PC-9 (cell line): ENCODE measurements at regions not wholly inside any gene's neighbourhood (a gene's known extent, or its start where the extent isn't known, plus 50 kb on each side); places are given as distances from the start of the nearest gene placed in this dataset.

ENCODE experiments used
- BruUV-seq: library from RNA; stranded (reverse); fragments of 400-500 nt; replicated peaks from 2 replicates; lab custom pipeline; 2021; lab: Mats Ljungman, UMichigan
- CTCF ChIA-PET: fragments of 300-600 bp; sonication (Branson Sonifier 250); formaldehyde crosslinking; loops from one replicate; lab custom pipeline; 2022; ENCODE audit warnings: antibody characterized with exemption; lab: Charles Lee
- POLR2A ChIA-PET: fragments of 300-600 bp; sonication (Branson Sonifier 250); formaldehyde crosslinking; loops from one replicate; lab custom pipeline; 2022; ENCODE audit warnings: antibody characterized with exemption; ENCODE audit not compliant: unreplicated experiment; lab: Charles Lee
- DNase-seq, 2 experiments: peaks; one replicate each; pipeline versions ENCODE4 v3.0.0 to v3.0.0-alpha.2; 2015 to 2022; ENCODE audit warnings: mixed read lengths in 1 of 2
- H2AFZ ChIP-seq: fragments of 200-600 bp; sonication (generic); 2 replicates; pipeline ENCODE4 v1.8.1; 2017; ENCODE audit warnings: antibody characterized with exemption
- H3F3A ChIP-seq: fragments of 200-600 bp; sonication (generic); 2 replicates; pipeline ENCODE4 v1.8.1; 2017; ENCODE audit warnings: antibody characterized with exemption, mild to moderate bottlenecking, low read depth; ENCODE audit not compliant: insufficient read depth
- H3K27ac ChIP-seq: fragments of 200-600 bp; sonication (generic); 2 replicates; pipeline ENCODE4 v1.6.1; 2016; ENCODE audit warnings: mixed run types
- H3K27me3 ChIP-seq: fragments of 200-600 bp; sonication (generic); 2 replicates; pipeline ENCODE4 v1.6.1; 2016; ENCODE audit warnings: low read depth, mixed run types; ENCODE audit not compliant: insufficient read depth
- H3K36me3 ChIP-seq: fragments of 200-600 bp; sonication (generic); 2 replicates; pipeline ENCODE4 v1.6.1; 2016; ENCODE audit warnings: low read depth, mixed run types
- H3K4me1 ChIP-seq: fragments of 200-600 bp; sonication (generic); replicated peaks from 2 replicates; pipeline ENCODE4 v1.6.1; 2016; ENCODE audit warnings: mixed run types; ENCODE audit not compliant: insufficient read depth
- H3K4me2 ChIP-seq: fragments of 200-600 bp; sonication (generic); 2 replicates; pipeline ENCODE4 v1.6.1; 2017; ENCODE audit warnings: mixed run types
- H3K4me3 ChIP-seq: fragments of 200-600 bp; sonication (generic); 2 replicates; pipeline ENCODE4 v1.6.1; 2016; ENCODE audit warnings: mixed run types
- H3K79me2 ChIP-seq: fragments of 200-600 bp; sonication (generic); 2 replicates; pipeline ENCODE4 v1.6.1; 2017; ENCODE audit warnings: low read depth, mixed run types
- H3K9me2 ChIP-seq: fragments of 200-600 bp; sonication (generic); 2 replicates; pipeline ENCODE4 v1.8.1; 2017; ENCODE audit warnings: mild to moderate bottlenecking; ENCODE audit not compliant: insufficient read depth
- H3K9me3 ChIP-seq: fragments of 200-600 bp; sonication (generic); 2 replicates; pipeline ENCODE4 v1.8.1; 2016; ENCODE audit warnings: low read depth; ENCODE audit not compliant: insufficient read depth
- H4K20me1 ChIP-seq: fragments of 200-600 bp; sonication (generic); 2 replicates; pipeline ENCODE4 v1.8.1; 2017; ENCODE audit not compliant: insufficient read depth
- CTCF ChIP-seq: fragments of 200-600 bp; sonication (generic); conservative IDR thresholded peaks from 2 replicates; pipeline ENCODE4 v1.6.1; 2017; ENCODE audit warnings: mixed run types, antibody characterized with exemption, mild to moderate bottlenecking, moderate library complexity
- EZH2 ChIP-seq: fragments of 200-600 bp; sonication (generic); IDR thresholded peaks from 2 replicates; pipeline ENCODE4 v1.8.0; 2017; ENCODE audit warnings: antibody characterized with exemption, low read depth
- intact Hi-C: fragments of 100-400 bp; cut with micrococcal nuclease; formaldehyde crosslinking; loops from one replicate; pipeline ENCODE4 v1.10.0; 2022; ENCODE audit not compliant: unreplicated experiment

- Histone ChIP-seq H3K9me2 (no peaks in the 10 kb centered on the region), H2AFZ (no peak overlapping the region), H3K79me2 (peaks cover 68% of the 10 kb centered on the region), H3K27me3 (no peaks in the 10 kb centered on the region), H3K36me3 (no peaks in the 10 kb centered on the region), H3K4me2 (no peak overlapping the region), H3K9me3 (no peaks in the 10 kb centered on the region), H3K4me3 (no peak overlapping the region), H3F3A (peaks cover 14% of the 10 kb centered on the region; the same call in 1 of the 2 replicates), H3K27ac (no peak overlapping the region), H4K20me1 (no peaks in the 10 kb centered on the region), H3K4me1 (0 out of 2 replicates have a peak, but pooled peaks cover 9% of the 10 kb centered on the region)
- ChIA-PET POLR2A (no interaction called here), CTCF (interaction anchor here (1.0 kb wide), 1 partner anchor 17 kb away, joined by 3 read pairs; no protein-coding TSS in a partner anchor)
- no peak for TF ChIP-seq EZH2
- TF ChIP-seq CTCF = no peak
- DNase-seq = no peak
- TSS peak; percentile 8 for BruUV-seq
- intact Hi-C loops = no loop called here
These were observed 97.4 kb upstream of the DST start for GRCh38 chr6:56739836-56740815.

GRCh38 chr6:56736804-56737203 lies 94.1 kb upstream of the DST start:
- no peak overlapping the region for H3K4me2 ChIP-seq
- BruUV-seq = no TSS peak
- no peaks in the 10 kb centered on the region for H3K9me2 ChIP-seq
- no peak overlapping the region for H2AFZ ChIP-seq
- peaks cover 15% of the 10 kb centered on the region; the same call in 1 of the 2 replicates for H3F3A ChIP-seq
- POLR2A ChIA-PET = interaction anchor here (0.6 kb wide), 1 partner anchor 24 kb away, joined by 9 read pairs; no protein-coding TSS in a partner anchor
- no peak for DNase-seq
- intact Hi-C loops = no loop called here
- no peaks in the 10 kb centered on the region for H4K20me1 ChIP-seq
- no peak overlapping the region for H3K4me3 ChIP-seq
- CTCF ChIA-PET = no interaction called here
- H3K79me2 ChIP-seq = peaks cover 38% of the 10 kb centered on the region
- H3K4me1 ChIP-seq = peaks cover 10% of the 10 kb centered on the region; the same call in 1 of the 2 replicates
- no peaks in the 10 kb centered on the region for H3K9me3 ChIP-seq
- 0 out of 2 replicates have a peak, but pooled peaks cover 3% of the 10 kb centered on the region for H3K36me3 ChIP-seq
- H3K27ac ChIP-seq = no peak overlapping the region; the same call in 1 of the 2 replicates
- TF ChIP-seq CTCF (no peak), EZH2 (no peak)
- no peaks in the 10 kb centered on the region for H3K27me3 ChIP-seq

GRCh38 chr6:56734335-56734734 lies 91.6 kb upstream of the DST start:
- CTCF ChIA-PET = interaction anchor here (0.6 kb wide), 1 partner anchor 1978 kb away, joined by 3 read pairs; no protein-coding TSS in a partner anchor

More at GRCh38 chr6:56734335-56734734, 91.6 kb upstream of the DST start:
- Histone ChIP-seq H3K27me3 (no peaks in the 10 kb centered on the region), H3K9me2 (no peaks in the 10 kb centered on the region), H4K20me1 (no peaks in the 10 kb centered on the region), H3K9me3 (0 out of 2 replicates have a peak, but pooled peaks cover 4% of the 10 kb centered on the region), H3K4me1 (peaks cover 35% of the 10 kb centered on the region), H3F3A (peaks cover 35% of the 10 kb centered on the region; the same call in 1 of the 2 replicates), H3K27ac (no peak overlapping the region), H3K36me3 (0 out of 2 replicates have a peak, but pooled peaks cover 3% of the 10 kb centered on the region), H3K79me2 (peaks cover 31% of the 10 kb centered on the region), H3K4me3 (no peak overlapping the region), H3K4me2 (no peak overlapping the region), H2AFZ (no peak overlapping the region)
- TF ChIP-seq CTCF (no peak), EZH2 (no peak)
- intact Hi-C loops = no loop called here
- no TSS peak for BruUV-seq
- no peak for DNase-seq
- POLR2A ChIA-PET = no interaction called here
